Ureter (tissue), 1 donor: ENCODE measurements at regions not wholly inside any gene's neighbourhood (a gene's known extent, or its start where the extent isn't known, plus 50 kb on each side); places are given as distances from the start of the nearest gene placed in this dataset.
"Not testable (repeated sequence)": the region's sequence is repeated elsewhere in the genome, so short reads cannot be mapped to it uniquely, and the experiment has no call there.

Experiments
- DNase-seq: peaks from one replicate; pipeline ENCODE4 v3.0.0-alpha.2; 2020; ENCODE audit warnings: low spot score
- donor health status: DM: yes; HTN: yes; CAD: no.

GRCh38 chr3:145263458-145263857 is 897.5 kb downstream of the PLOD2 start:
- not testable (repeated sequence) for DNase-seq

- no peak for DNase-seq
Measured at GRCh38 chr3:145266368-145266767, 894.6 kb downstream of the PLOD2 start.

- no peak for DNase-seq
Measured at GRCh38 chr3:145269106-145269505, 891.9 kb downstream of the PLOD2 start.

- DNase-seq, result no peak
Measured at GRCh38 chr3:145272684-145273083, 888.3 kb downstream of the PLOD2 start.

GRCh38 chr3:145282505-145282904 is 878.5 kb downstream of the PLOD2 start:
- no peak for DNase-seq

- no peak for DNase-seq
Measured at GRCh38 chr3:145286937-145287336, 874.0 kb downstream of the PLOD2 start.

GRCh38 chr3:145290010-145290409 is 871.0 kb downstream of the PLOD2 start:
- no peak for DNase-seq

- DNase-seq, result no peak
Measured at GRCh38 chr3:145294572-145294971, 866.4 kb downstream of the PLOD2 start.

GRCh38 chr3:145307272-145307671 is 853.7 kb downstream of the PLOD2 start:
- no peak for DNase-seq

- no peak for DNase-seq
Measured at GRCh38 chr3:145313751-145314150, 847.2 kb downstream of the PLOD2 start.

GRCh38 chr3:145316253-145316652 is 844.7 kb downstream of the PLOD2 start:
- not testable (repeated sequence) for DNase-seq

- no peak for DNase-seq
Measured at GRCh38 chr3:145326666-145327065, 834.3 kb downstream of the PLOD2 start.

GRCh38 chr3:145333427-145333826 is 827.6 kb downstream of the PLOD2 start:
- DNase-seq, result not testable (repeated sequence)

- DNase-seq, result no peak
Measured at GRCh38 chr3:145333931-145334330, 827.1 kb downstream of the PLOD2 start.

GRCh38 chr3:145355206-145355605 is 805.8 kb downstream of the PLOD2 start:
- no peak for DNase-seq

- DNase-seq, result no peak
Measured at GRCh38 chr3:145357453-145357852, 803.5 kb downstream of the PLOD2 start.

GRCh38 chr3:145359040-145359439 is 801.9 kb downstream of the PLOD2 start:
- no peak for DNase-seq

GRCh38 chr3:145368748-145369147 is 792.2 kb downstream of the PLOD2 start:
- no peak for DNase-seq

GRCh38 chr3:145370870-145371269 is 790.1 kb downstream of the PLOD2 start:
- DNase-seq, result no peak

- no peak for DNase-seq
Measured at GRCh38 chr3:145377301-145377700, 783.7 kb downstream of the PLOD2 start.

GRCh38 chr3:145383416-145383815 is 777.6 kb downstream of the PLOD2 start:
- DNase-seq, result no peak

GRCh38 chr3:145384307-145384706 is 776.7 kb downstream of the PLOD2 start:
- DNase-seq, result no peak

GRCh38 chr3:145387211-145387610 is 773.8 kb downstream of the PLOD2 start:
- no peak for DNase-seq

- no peak for DNase-seq
Measured at GRCh38 chr3:145395421-145395820, 765.6 kb downstream of the PLOD2 start.

GRCh38 chr3:145411605-145412004 is 749.4 kb downstream of the PLOD2 start:
- DNase-seq, result no peak
